RWPE2 (cell line): ENCODE measurements at regions not wholly inside any gene's neighbourhood (a gene's known extent, or its start where the extent isn't known, plus 50 kb on each side); places are given as distances from the start of the nearest gene placed in this dataset.

Experiments
- ATAC-seq: fragments of 200-7000 bp; cut with Tn5 transposase; 3 replicates; pipeline ENCODE4 v1.9.1; 2021; ENCODE audit warnings: low read depth
- DNase-seq: peaks from one replicate; pipeline ENCODE4 v3.0.0-alpha.2; 2020; ENCODE audit warnings: low spot score
- H3K27ac ChIP-seq: fragments of 450-650 bp; 2 replicates; pipeline ENCODE4 v1.5.1; 2017; ENCODE audit warnings: mild to moderate bottlenecking; ENCODE audit not compliant: poor library complexity, severe bottlenecking
- H3K27me3 ChIP-seq: fragments of 250-450 bp; sonication (Bioruptor Pico); 2 replicates; pipeline ENCODE4 v1.5.1; 2021; ENCODE audit warnings: mild to moderate bottlenecking, moderate library complexity; ENCODE audit not compliant: insufficient read depth, poor library complexity, severe bottlenecking
- H3K36me3 ChIP-seq: fragments of 250-450 bp; sonication (Bioruptor Pico); 2 replicates; pipeline ENCODE4 v1.5.1; 2020; ENCODE audit warnings: low read depth, mild to moderate bottlenecking, moderate library complexity
- H3K4me1 ChIP-seq: fragments of 250-450 bp; sonication (Bioruptor Pico); 2 replicates; pipeline ENCODE4 v1.5.1; 2021; ENCODE audit warnings: mild to moderate bottlenecking, moderate library complexity; ENCODE audit not compliant: insufficient read depth, poor library complexity, severe bottlenecking
- H3K4me3 ChIP-seq: fragments of 250-450 bp; sonication (Bioruptor Pico); 2 replicates; pipeline ENCODE4 v1.5.1; 2021; ENCODE audit warnings: mild to moderate bottlenecking, moderate library complexity; ENCODE audit not compliant: severe bottlenecking
- H3K9me3 ChIP-seq: fragments of 250-450 bp; sonication (Bioruptor Pico); 2 replicates; pipeline ENCODE4 v1.5.1; 2021; ENCODE audit warnings: mild to moderate bottlenecking, moderate library complexity; ENCODE audit not compliant: severe bottlenecking
- TF ChIP-seq, protein P1 (sequence below): fragments of 450-650 bp; IDR thresholded peaks from one replicate; pipeline ENCODE4 v1.5.1; 2017; ENCODE audit warnings: mild to moderate bottlenecking, moderate library complexity; ENCODE audit not compliant: poor library complexity, severe bottlenecking

DNA sequence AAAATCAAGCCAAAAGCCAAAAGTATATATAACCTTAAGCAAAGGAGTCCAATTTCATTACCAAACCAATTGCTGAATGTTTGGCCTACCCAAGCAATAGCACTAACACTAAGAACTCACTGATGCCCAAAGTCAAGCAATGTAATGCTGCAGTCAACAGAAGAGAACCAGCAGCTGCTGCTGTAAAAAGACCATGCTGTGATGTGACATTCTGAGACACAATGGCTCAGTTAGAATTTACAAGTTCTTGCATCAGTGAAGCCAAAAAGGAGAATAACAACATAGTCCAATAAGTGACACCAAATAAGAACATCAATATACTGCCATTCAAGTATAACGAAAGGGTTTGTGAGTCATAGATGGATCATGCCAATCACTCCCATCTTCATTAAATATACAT is 514.0 kb upstream of the DIAPH2 start:
- Histone ChIP-seq H3K4me3 (no peak overlapping the region), H3K9me3 (no peaks in the 10 kb centered on the region), H3K27me3 (no peaks in the 10 kb centered on the region), H3K27ac (no peak overlapping the region), H3K4me1 (no peaks in the 10 kb centered on the region), H3K36me3 (no peaks in the 10 kb centered on the region)
- no peak for ATAC-seq
- no peak for DNase-seq
- TF ChIP-seq, protein P1, sequence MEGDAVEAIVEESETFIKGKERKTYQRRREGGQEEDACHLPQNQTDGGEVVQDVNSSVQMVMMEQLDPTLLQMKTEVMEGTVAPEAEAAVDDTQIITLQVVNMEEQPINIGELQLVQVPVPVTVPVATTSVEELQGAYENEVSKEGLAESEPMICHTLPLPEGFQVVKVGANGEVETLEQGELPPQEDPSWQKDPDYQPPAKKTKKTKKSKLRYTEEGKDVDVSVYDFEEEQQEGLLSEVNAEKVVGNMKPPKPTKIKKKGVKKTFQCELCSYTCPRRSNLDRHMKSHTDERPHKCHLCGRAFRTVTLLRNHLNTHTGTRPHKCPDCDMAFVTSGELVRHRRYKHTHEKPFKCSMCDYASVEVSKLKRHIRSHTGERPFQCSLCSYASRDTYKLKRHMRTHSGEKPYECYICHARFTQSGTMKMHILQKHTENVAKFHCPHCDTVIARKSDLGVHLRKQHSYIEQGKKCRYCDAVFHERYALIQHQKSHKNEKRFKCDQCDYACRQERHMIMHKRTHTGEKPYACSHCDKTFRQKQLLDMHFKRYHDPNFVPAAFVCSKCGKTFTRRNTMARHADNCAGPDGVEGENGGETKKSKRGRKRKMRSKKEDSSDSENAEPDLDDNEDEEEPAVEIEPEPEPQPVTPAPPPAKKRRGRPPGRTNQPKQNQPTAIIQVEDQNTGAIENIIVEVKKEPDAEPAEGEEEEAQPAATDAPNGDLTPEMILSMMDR, result no peak

DNA sequence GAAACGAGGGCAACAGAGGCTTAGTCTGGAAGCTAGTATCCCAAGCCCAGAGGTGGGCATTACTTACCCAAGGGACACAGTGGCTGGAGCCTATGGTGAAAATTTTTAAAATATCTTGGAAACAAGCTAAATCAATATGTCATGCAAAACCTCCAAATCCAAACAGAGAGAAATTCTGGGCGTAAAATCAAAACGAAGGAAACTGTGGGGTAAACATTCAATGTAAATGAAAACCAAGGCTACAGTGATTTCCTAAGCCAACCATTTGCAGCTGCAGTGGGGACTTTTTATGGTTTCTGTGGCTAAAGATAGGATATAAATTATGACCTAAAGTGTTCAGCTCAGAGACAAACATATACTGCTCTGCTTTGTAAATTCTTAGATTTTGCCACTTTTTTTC is 507.7 kb upstream of the DIAPH2 start:
- H3K36me3 ChIP-seq, result no peaks in the 10 kb centered on the region
- TF ChIP-seq, protein P1, result no peak
- H3K27me3 ChIP-seq, result no peaks in the 10 kb centered on the region
- no peaks in the 10 kb centered on the region for H3K9me3 ChIP-seq
- H3K4me3 ChIP-seq, result no peak overlapping the region
- no peak overlapping the region for H3K27ac ChIP-seq
- DNase-seq (no peak), ATAC-seq (no peak)
- no peaks in the 10 kb centered on the region for H3K4me1 ChIP-seq

- ATAC-seq, result no peak
These were observed 503.0 kb upstream of the DIAPH2 start for GRCh38 chrX:96181605-96182004.

DNA sequence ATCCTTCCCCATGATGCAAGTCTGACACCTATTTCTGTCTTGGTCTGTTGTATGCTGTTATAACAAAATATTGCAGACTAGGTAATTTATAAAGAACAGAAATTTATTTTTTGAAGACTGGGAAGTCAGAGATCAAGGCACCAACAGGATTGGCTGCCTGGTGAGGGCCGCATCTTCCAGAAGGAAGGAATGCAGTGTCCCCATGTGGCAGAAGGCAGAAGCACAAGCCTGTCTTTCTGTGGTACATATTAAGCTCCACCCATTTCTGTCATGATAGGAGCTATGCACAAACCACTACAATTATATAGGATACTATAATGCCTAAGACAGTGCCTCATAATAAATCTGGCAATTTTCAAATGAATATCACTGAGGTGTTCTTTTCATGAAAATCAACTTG is 502.3 kb upstream of the DIAPH2 start:
- H3K9me3 ChIP-seq, result no peaks in the 10 kb centered on the region
- ATAC-seq (no peak), DNase-seq (no peak)
- H3K4me3 ChIP-seq, result no peak overlapping the region
- H3K27ac ChIP-seq, result no peak overlapping the region
- TF ChIP-seq, protein P1, result peak; percentile 44
- no peaks in the 10 kb centered on the region for H3K36me3 ChIP-seq
- no peaks in the 10 kb centered on the region for H3K27me3 ChIP-seq
- no peaks in the 10 kb centered on the region for H3K4me1 ChIP-seq

More at GRCh38 chrX:96181605-96182004, 503.0 kb upstream of the DIAPH2 start:
- no peaks in the 10 kb centered on the region for H3K9me3 ChIP-seq
- DNase-seq, result no peak
- no peaks in the 10 kb centered on the region for H3K27me3 ChIP-seq
- TF ChIP-seq, protein P1, result no peak
- no peak overlapping the region for H3K27ac ChIP-seq
- H3K36me3 ChIP-seq, result no peaks in the 10 kb centered on the region
- no peaks in the 10 kb centered on the region for H3K4me1 ChIP-seq
- H3K4me3 ChIP-seq, result no peak overlapping the region

DNA sequence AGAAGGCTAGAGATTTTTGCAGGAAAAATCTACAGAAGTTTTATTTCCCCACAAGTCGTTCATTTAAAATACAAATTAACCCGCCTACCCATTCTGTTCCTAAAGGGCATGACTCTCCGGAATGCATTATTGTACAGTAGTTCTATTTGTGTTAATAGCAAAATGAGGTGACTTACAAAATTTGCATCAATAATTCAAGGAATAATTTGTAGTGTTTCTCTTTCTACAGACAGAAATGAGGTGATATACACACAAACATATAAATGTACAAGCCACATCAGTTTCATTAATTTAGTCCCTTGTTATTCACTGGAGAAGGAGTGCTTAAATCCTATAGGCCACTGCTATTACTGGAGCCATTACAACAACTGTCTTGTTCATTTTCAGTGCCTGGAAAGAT is 501.3 kb upstream of the DIAPH2 start:
- H3K4me3 ChIP-seq, result no peak overlapping the region
- no peaks in the 10 kb centered on the region for H3K9me3 ChIP-seq
- DNase-seq (no peak), ATAC-seq (no peak)
- no peaks in the 10 kb centered on the region for H3K36me3 ChIP-seq
- H3K27me3 ChIP-seq, result no peaks in the 10 kb centered on the region
- H3K4me1 ChIP-seq, result no peaks in the 10 kb centered on the region
- no peak overlapping the region for H3K27ac ChIP-seq
- TF ChIP-seq, protein P1, result no peak
